OCI-LY7 (cell line): ENCODE measurements at regions not wholly inside any gene's neighbourhood (a gene's known extent, or its start where the extent isn't known, plus 50 kb on each side); places are given as distances from the start of the nearest gene placed in this dataset.

Experiments
- CTCF ChIP-seq: fragments of 200-600 bp; sonication (generic); conservative IDR thresholded peaks from 2 replicates; pipeline ENCODE4 v1.5.1; 2014; ENCODE audit warnings: mild to moderate bottlenecking, antibody characterized with exemption, low read length, moderate library complexity, mixed read lengths
- EZH2phosphoT487 ChIP-seq: fragments of 200-600 bp; sonication (generic); IDR thresholded peaks from 2 replicates; pipeline ENCODE4 v1.6.1; 2018; ENCODE audit warnings: low read depth, borderline replicate concordance, mild to moderate bottlenecking, mixed run types, antibody characterized with exemption, low read length, moderate library complexity, mixed read lengths

- TF ChIP-seq CTCF (no peak), EZH2phosphoT487 (no peak)
Measured at GRCh38 chr4:14196131-14196530, 568.6 kb upstream of the BOD1L1 start.
